Naive thymus-derived CD8-positive, alpha-beta T cell (primary cell): ENCODE measurements at regions not wholly inside any gene's neighbourhood (a gene's known extent, or its start where the extent isn't known, plus 50 kb on each side); places are given as distances from the start of the nearest gene placed in this dataset.
"Not testable (repeated sequence)": the region's sequence is repeated elsewhere in the genome, so short reads cannot be mapped to it uniquely, and the experiment has no call there.

Source experiments
- ATAC-seq, 2 donors: fragments of 150-1000 bp; cut with Tn5 transposase in 1 of 2; sonication (Bioruptor Pico), chemical (Tn5 transposase) in 1 of 2; 1 replicate in 1 of 2; 2 replicates in 1 of 2; pipeline ENCODE4 v1.10.0; 2021; ENCODE audit warnings: mild to moderate bottlenecking in 2 of 2, moderate library complexity in 2 of 2
- POLR2A ChIA-PET: fragments of 350-600 bp; sonication (Branson Sonifier 250); formaldehyde crosslinking; loops from one replicate; lab custom pipeline; 2021; ENCODE audit warnings: antibody characterized with exemption; lab: Charles Lee
- DNase-seq, 10 donors: peaks; one replicate each; pipeline versions ENCODE4 v3.0.0 to v3.0.0-alpha.2; 2020 to 2022
- H3K27ac Mint-ChIP-seq, 10 donors: one replicate each; pipeline ENCODE4 v1.8.0; 2020 to 2022; ENCODE audit warnings: mild to moderate bottlenecking in 10 of 10, mixed read lengths in 10 of 10, moderate library complexity in 4 of 10, inconsistent platforms in 1 of 10
- H3K27me3 Mint-ChIP-seq, 5 donors: one replicate each; pipeline ENCODE4 v1.8.0; 2021 to 2022; ENCODE audit warnings: mixed read lengths in 5 of 5
- H3K36me3 Mint-ChIP-seq, 3 donors: one replicate each; pipeline ENCODE4 v1.8.0; 2020 to 2022; ENCODE audit warnings: mixed read lengths in 3 of 3, mild to moderate bottlenecking in 2 of 3, inconsistent platforms in 1 of 3
- H3K4me1 Mint-ChIP-seq, 4 donors: one replicate each; pipeline ENCODE4 v1.8.0; 2021 to 2022; ENCODE audit warnings: mixed read lengths in 4 of 4
- H3K4me3 Mint-ChIP-seq, 10 donors: one replicate each; pipeline ENCODE4 v1.8.0; 2020 to 2022; ENCODE audit warnings: mild to moderate bottlenecking in 10 of 10, mixed read lengths in 10 of 10, moderate library complexity in 6 of 10, inconsistent platforms in 1 of 10
- H3K9me3 Mint-ChIP-seq, 9 donors: one replicate each; pipeline ENCODE4 v1.8.0; 2020 to 2022; ENCODE audit warnings: mixed read lengths in 9 of 9, mild to moderate bottlenecking in 3 of 9, inconsistent platforms in 1 of 9, moderate library complexity in 1 of 9

GRCh38 chr18:14949800-14950664 is 202.1 kb downstream of the ANKRD30B start:
- POLR2A ChIA-PET: no interaction called here
- DNase-seq (no peak), ATAC-seq (no peak)
- H3K27ac Mint-ChIP-seq: peak overlapping the region in 1 of 10 donors; percentile 29
- no peaks in the 10 kb centered on the region for H3K4me1 Mint-ChIP-seq
- no peak overlapping the region for H3K4me3 Mint-ChIP-seq
- no peaks in the 10 kb centered on the region for H3K27me3 Mint-ChIP-seq
- H3K36me3 Mint-ChIP-seq: no peaks in the 10 kb centered on the region
- peaks cover 0 to 4% (median 0%) of the 10 kb centered on the region in 9 donors for H3K9me3 Mint-ChIP-seq

GRCh38 chr18:14952444-14953077 is 204.6 kb downstream of the ANKRD30B start:
- peaks cover 0 to 26% (median 6%) of the 10 kb centered on the region in 9 donors for H3K9me3 Mint-ChIP-seq
- POLR2A ChIA-PET, H3K27ac Mint-ChIP-seq, H3K4me3 Mint-ChIP-seq, DNase-seq, H3K4me1 Mint-ChIP-seq, H3K36me3 Mint-ChIP-seq, H3K27me3 Mint-ChIP-seq, ATAC-seq: not testable (repeated sequence)

GRCh38 chr18:14958701-14959100 is 210.7 kb downstream of the ANKRD30B start:
- H3K9me3 Mint-ChIP-seq: peaks cover 0 to 31% (median 8%) of the 10 kb centered on the region in 9 donors
- POLR2A ChIA-PET: no interaction called here
- peaks cover 0 to 4% (median 0%) of the 10 kb centered on the region in 3 donors for H3K36me3 Mint-ChIP-seq
- H3K27me3 Mint-ChIP-seq: peaks cover 0 to 5% (median 0%) of the 10 kb centered on the region in 5 donors
- no peak for ATAC-seq
- no peak overlapping the region for H3K4me3 Mint-ChIP-seq
- DNase-seq: no peak
- H3K4me1 Mint-ChIP-seq: no peaks in the 10 kb centered on the region
- H3K27ac Mint-ChIP-seq: no peak overlapping the region

- Mint-ChIP-seq H3K4me3 (no peak overlapping the region), H3K27me3 (peaks cover 0 to 5% (median 0%) of the 10 kb centered on the region in 5 donors), H3K36me3 (peaks cover 0 to 4% (median 0%) of the 10 kb centered on the region in 3 donors), H3K9me3 (peaks cover 0 to 31% (median 8%) of the 10 kb centered on the region in 9 donors), H3K27ac (no peak overlapping the region), H3K4me1 (no peaks in the 10 kb centered on the region)
- ATAC-seq (no peak), DNase-seq (no peak)
- POLR2A ChIA-PET: no interaction called here
These were observed 211.6 kb downstream of the ANKRD30B start for GRCh38 chr18:14959550-14959949.

GRCh38 chr18:14961991-14962390 is 214.0 kb downstream of the ANKRD30B start:
- H3K36me3 Mint-ChIP-seq: no peaks in the 10 kb centered on the region
- no peak overlapping the region for H3K27ac Mint-ChIP-seq
- no peak overlapping the region for H3K4me3 Mint-ChIP-seq
- H3K4me1 Mint-ChIP-seq: no peaks in the 10 kb centered on the region
- peaks cover 0 to 9% (median 2%) of the 10 kb centered on the region in 9 donors for H3K9me3 Mint-ChIP-seq
- POLR2A ChIA-PET: no interaction called here
- ATAC-seq (no peak), DNase-seq (no peak)
- H3K27me3 Mint-ChIP-seq: peaks cover 0 to 5% (median 0%) of the 10 kb centered on the region in 5 donors

GRCh38 chr18:14962626-14963025 is 214.7 kb downstream of the ANKRD30B start:
- Mint-ChIP-seq H3K27me3 (peaks cover 0 to 5% (median 0%) of the 10 kb centered on the region in 5 donors), H3K9me3 (peaks cover 0 to 6% (median 0%) of the 10 kb centered on the region in 9 donors), H3K4me1 (no peaks in the 10 kb centered on the region), H3K27ac (no peak overlapping the region), H3K36me3 (no peaks in the 10 kb centered on the region), H3K4me3 (no peak overlapping the region)
- POLR2A ChIA-PET: no interaction called here
- ATAC-seq: no peak
- no peak for DNase-seq

GRCh38 chr18:14963246-14963645 is 215.3 kb downstream of the ANKRD30B start:
- H3K27me3 Mint-ChIP-seq: peaks cover 0 to 5% (median 0%) of the 10 kb centered on the region in 5 donors
- no peaks in the 10 kb centered on the region for H3K4me1 Mint-ChIP-seq
- H3K4me3 Mint-ChIP-seq: no peak overlapping the region
- DNase-seq (no peak), ATAC-seq (no peak)
- no peak overlapping the region for H3K27ac Mint-ChIP-seq
- H3K9me3 Mint-ChIP-seq: peaks cover 0 to 3% (median 0%) of the 10 kb centered on the region in 9 donors
- no peaks in the 10 kb centered on the region for H3K36me3 Mint-ChIP-seq
- POLR2A ChIA-PET: no interaction called here

- Mint-ChIP-seq H3K36me3 (no peaks in the 10 kb centered on the region), H3K9me3 (peaks cover 0 to 3% (median 0%) of the 10 kb centered on the region in 9 donors), H3K4me3 (no peak overlapping the region), H3K4me1 (no peaks in the 10 kb centered on the region), H3K27me3 (peaks cover 0 to 5% (median 0%) of the 10 kb centered on the region in 5 donors), H3K27ac (no peak overlapping the region)
- POLR2A ChIA-PET: no interaction called here
- ATAC-seq (no peak), DNase-seq (no peak)
These were observed 216.0 kb downstream of the ANKRD30B start for GRCh38 chr18:14964002-14964401.

- ATAC-seq (no peak), DNase-seq (no peak)
- Mint-ChIP-seq H3K9me3 (peaks cover 0 to 3% (median 0%) of the 10 kb centered on the region in 9 donors), H3K36me3 (no peaks in the 10 kb centered on the region), H3K27ac (no peak overlapping the region), H3K27me3 (peaks cover 0 to 5% (median 0%) of the 10 kb centered on the region in 5 donors), H3K4me3 (no peak overlapping the region), H3K4me1 (no peaks in the 10 kb centered on the region)
- POLR2A ChIA-PET: no interaction called here
These were observed 216.4 kb downstream of the ANKRD30B start for GRCh38 chr18:14964406-14964805.

- H3K27me3 Mint-ChIP-seq, POLR2A ChIA-PET, H3K9me3 Mint-ChIP-seq, H3K4me3 Mint-ChIP-seq, ATAC-seq, H3K4me1 Mint-ChIP-seq, H3K36me3 Mint-ChIP-seq, H3K27ac Mint-ChIP-seq, DNase-seq: not testable (repeated sequence)
These were observed 217.0 kb downstream of the ANKRD30B start for GRCh38 chr18:14964976-14965375.

GRCh38 chr18:14965553-14965952 is 217.6 kb downstream of the ANKRD30B start:
- Mint-ChIP-seq H3K4me1 (no peaks in the 10 kb centered on the region), H3K27ac (no peak overlapping the region), H3K9me3 (no peaks in the 10 kb centered on the region), H3K4me3 (no peak overlapping the region), H3K27me3 (no peaks in the 10 kb centered on the region), H3K36me3 (no peaks in the 10 kb centered on the region)
- DNase-seq (no peak), ATAC-seq (no peak)
- POLR2A ChIA-PET: no interaction called here

GRCh38 chr18:14967246-14967645 is 219.3 kb downstream of the ANKRD30B start:
- H3K4me3 Mint-ChIP-seq, H3K36me3 Mint-ChIP-seq, H3K27ac Mint-ChIP-seq, H3K4me1 Mint-ChIP-seq, DNase-seq, H3K27me3 Mint-ChIP-seq, POLR2A ChIA-PET, H3K9me3 Mint-ChIP-seq, ATAC-seq: not testable (repeated sequence)

GRCh38 chr18:14969500-14969899 is 221.5 kb downstream of the ANKRD30B start:
- peaks cover 0 to 2% (median 0%) of the 10 kb centered on the region in 9 donors for H3K9me3 Mint-ChIP-seq
- no peak for DNase-seq
- no peaks in the 10 kb centered on the region for H3K36me3 Mint-ChIP-seq
- no peak overlapping the region for H3K27ac Mint-ChIP-seq
- H3K4me1 Mint-ChIP-seq: no peaks in the 10 kb centered on the region
- no peak for ATAC-seq
- no peak overlapping the region for H3K4me3 Mint-ChIP-seq
- POLR2A ChIA-PET: no interaction called here
- H3K27me3 Mint-ChIP-seq: no peaks in the 10 kb centered on the region
